ENCODE measurements at regions not wholly inside any gene's neighbourhood (a gene's known extent, or its start where the extent isn't known, plus 50 kb on each side); places are given as distances from the start of the nearest gene placed in this dataset.

GRCh38 chr4:189126040-189126439 lies 814.6 kb upstream of the FRG1 start:
- no peak for TF ChIP-seq POLR2A (IDR thresholded peaks at IDR 0.05)
- TF ChIP-seq, protein P1, sequence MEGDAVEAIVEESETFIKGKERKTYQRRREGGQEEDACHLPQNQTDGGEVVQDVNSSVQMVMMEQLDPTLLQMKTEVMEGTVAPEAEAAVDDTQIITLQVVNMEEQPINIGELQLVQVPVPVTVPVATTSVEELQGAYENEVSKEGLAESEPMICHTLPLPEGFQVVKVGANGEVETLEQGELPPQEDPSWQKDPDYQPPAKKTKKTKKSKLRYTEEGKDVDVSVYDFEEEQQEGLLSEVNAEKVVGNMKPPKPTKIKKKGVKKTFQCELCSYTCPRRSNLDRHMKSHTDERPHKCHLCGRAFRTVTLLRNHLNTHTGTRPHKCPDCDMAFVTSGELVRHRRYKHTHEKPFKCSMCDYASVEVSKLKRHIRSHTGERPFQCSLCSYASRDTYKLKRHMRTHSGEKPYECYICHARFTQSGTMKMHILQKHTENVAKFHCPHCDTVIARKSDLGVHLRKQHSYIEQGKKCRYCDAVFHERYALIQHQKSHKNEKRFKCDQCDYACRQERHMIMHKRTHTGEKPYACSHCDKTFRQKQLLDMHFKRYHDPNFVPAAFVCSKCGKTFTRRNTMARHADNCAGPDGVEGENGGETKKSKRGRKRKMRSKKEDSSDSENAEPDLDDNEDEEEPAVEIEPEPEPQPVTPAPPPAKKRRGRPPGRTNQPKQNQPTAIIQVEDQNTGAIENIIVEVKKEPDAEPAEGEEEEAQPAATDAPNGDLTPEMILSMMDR (IDR thresholded peaks at IDR 0.05), result no peak
- no peak for TF ChIP-seq POLR2AphosphoS5 (IDR thresholded peaks at IDR 0.05)
